Testis (tissue), 2 donors: ENCODE measurements at regions not wholly inside any gene's neighbourhood (a gene's known extent, or its start where the extent isn't known, plus 50 kb on each side); places are given as distances from the start of the nearest gene placed in this dataset.

Experiments used
- DNase-seq: peaks from one replicate; pipeline ENCODE4 v3.0.0-alpha.2; 2019
- H3K27ac ChIP-seq, 2 donors: fragments of 200-600 bp; sonication (generic); one replicate each; pipeline ENCODE4 v1.5.1; 2019
- H3K27me3 ChIP-seq: fragments of 200-600 bp; sonication (generic); one replicate; pipeline ENCODE4 v1.5.1; 2019
- H3K36me3 ChIP-seq: fragments of 200-600 bp; sonication (generic); one replicate; pipeline ENCODE4 v1.5.1; 2017; ENCODE audit warnings: low read depth; ENCODE audit errors: missing control alignments
- H3K4me1 ChIP-seq: fragments of 200-600 bp; sonication (generic); one replicate; pipeline ENCODE4 v1.5.1; 2019
- H3K4me3 ChIP-seq, 2 donors: fragments of 200-600 bp; sonication (generic); one replicate each; pipeline ENCODE4 v1.5.1; 2017 to 2019
- H3K9me3 ChIP-seq: fragments of 200-600 bp; sonication (generic); one replicate; pipeline ENCODE4 v1.5.1; 2017
- CTCF ChIP-seq, 3 experiments: fragments of 450-650 bp in 2 of 3; fragments of 200-600 bp in 1 of 3; sonication (generic) in 1 of 3; IDR thresholded peaks; one replicate each; pipeline ENCODE4 v1.5.1; 2016 to 2019; ENCODE audit warnings: antibody characterized with exemption in 3 of 3, mild to moderate bottlenecking in 2 of 3, moderate library complexity in 1 of 3
- POLR2A ChIP-seq: fragments of 450-650 bp; IDR thresholded peaks from one replicate; pipeline ENCODE4 v1.6.1; 2017; ENCODE audit warnings: antibody characterized with exemption, mild to moderate bottlenecking, moderate library complexity
- WGBS, 2 donors: methylation state at CpG; one replicate each; pipeline ENCODE4 v1.1.5; 2018; 5-methylcytosine and 5-hydroxymethylcytosine counted together
- intact Hi-C: fragments of 100-400 bp; cut with DNase I; formaldehyde crosslinking; loops from one replicate; pipeline ENCODE4 v1.15.1; 2023; ENCODE audit warnings: low total_unique reads

DNA sequence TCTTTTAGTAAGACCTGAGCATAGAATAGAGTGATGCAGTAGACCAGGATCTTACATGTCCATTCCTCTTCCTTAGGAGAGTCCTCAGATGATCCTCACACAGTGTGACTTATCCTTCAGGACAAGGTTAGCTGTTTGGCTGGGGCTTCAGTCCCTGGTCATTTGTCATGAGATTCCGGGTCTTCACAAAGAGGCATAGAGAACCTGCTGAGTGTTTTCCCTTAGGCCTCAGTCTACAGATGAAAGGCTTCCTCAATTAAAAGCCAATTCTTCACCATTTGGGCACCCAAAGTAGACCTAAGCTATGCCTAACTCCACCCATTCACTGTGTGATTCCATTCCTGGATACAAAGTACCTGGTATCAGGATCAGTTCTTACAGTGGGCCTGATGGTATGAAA, 329.8 kb upstream of the RUNX1 start:
- TF ChIP-seq POLR2A = no peak
- no peak for TF ChIP-seq CTCF (IDR thresholded peaks at IDR 0.05)
- 90 to 93% methylated on average over 1 of the region's 1 CpG for WGBS, 2 donors
- Histone ChIP-seq H3K4me1 (no peaks in the 10 kb centered on the region), H3K9me3 (no peaks in the 10 kb centered on the region), H3K36me3 (no peaks in the 10 kb centered on the region), H3K27ac (no peak overlapping the region), H3K4me3 (no peak overlapping the region), H3K27me3 (no peaks in the 10 kb centered on the region)
- DNase-seq = no peak
- intact Hi-C loops = no loop called here

DNA sequence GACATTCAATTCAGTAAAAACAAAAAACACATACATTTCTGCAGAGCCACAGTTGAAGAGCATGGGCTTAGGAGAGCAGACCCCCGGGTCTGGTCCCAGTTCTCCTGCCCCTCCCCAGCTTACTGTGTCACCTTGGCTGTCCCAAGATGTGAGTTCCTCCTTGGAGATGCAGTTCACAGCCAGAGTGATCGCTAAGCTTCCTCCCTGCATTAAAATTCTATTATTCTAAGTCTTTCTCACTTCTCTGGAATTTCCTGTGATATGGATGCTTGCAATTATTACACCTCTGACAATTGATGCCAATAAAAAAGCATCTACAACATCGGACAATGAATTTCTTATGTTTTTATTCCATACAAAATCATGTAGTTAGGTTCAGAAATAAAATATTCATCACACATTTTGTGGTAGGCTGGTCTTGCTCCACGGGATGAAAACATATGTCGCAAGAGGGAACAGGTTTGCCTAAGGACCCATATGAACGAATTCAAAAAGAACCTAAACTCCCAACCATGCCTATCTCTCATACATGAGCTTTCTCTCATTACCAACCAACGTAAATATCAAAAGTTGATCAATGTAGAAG, 328.5 kb upstream of the RUNX1 start:
- Histone ChIP-seq H3K27ac (no peak overlapping the region), H3K9me3 (no peaks in the 10 kb centered on the region), H3K27me3 (no peaks in the 10 kb centered on the region), H3K4me3 (no peak overlapping the region), H3K4me1 (no peaks in the 10 kb centered on the region), H3K36me3 (no peaks in the 10 kb centered on the region)
- TF ChIP-seq POLR2A = no peak
- TF ChIP-seq CTCF (IDR thresholded peaks at IDR 0.05) = no peak
- WGBS, 2 donors = 86 to 90% methylated on average over 7 of the region's 7 CpGs
- DNase-seq = no peak
- intact Hi-C loops = no loop called here

DNA sequence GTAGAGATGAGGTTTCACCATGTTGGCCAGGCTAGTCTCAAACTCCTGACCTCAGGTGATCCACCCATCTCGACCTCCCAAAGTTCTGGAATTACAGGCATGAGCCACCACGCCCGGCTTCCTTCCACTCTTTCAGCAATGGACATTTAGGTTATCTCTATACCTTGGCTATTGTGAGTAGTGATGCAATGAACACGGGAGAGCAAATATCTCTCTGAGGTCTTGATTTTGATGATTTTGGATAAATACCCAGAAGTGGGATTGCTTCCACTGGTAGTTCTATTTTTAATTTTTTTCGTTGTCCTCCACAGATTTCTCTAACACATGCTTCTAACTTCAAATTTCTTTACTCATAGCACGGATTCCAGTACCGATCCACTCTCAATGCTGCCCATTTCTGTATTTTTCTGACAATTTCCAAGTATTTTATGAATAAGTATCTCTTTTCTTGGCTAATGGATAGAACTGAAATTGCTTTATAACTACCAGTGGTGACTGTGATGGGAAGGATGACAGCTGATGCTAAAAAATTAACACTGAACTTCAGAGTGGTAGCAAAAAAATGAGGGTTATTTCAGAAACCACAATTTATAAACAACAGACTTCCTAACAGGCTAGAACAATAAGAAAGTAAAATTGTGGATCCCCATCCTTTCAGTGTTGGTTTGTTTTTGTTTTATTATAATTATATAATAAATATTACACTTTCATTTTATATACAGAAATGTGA, 327.5 kb upstream of the RUNX1 start:
- TF ChIP-seq POLR2A (no peak), CTCF (IDR thresholded peaks at IDR 0.05) (no peak)
- no peak for DNase-seq
- H3K4me1 ChIP-seq = no peaks in the 10 kb centered on the region
- no peak overlapping the region for H3K4me3 ChIP-seq
- H3K27me3 ChIP-seq = no peaks in the 10 kb centered on the region
- H3K9me3 ChIP-seq = no peaks in the 10 kb centered on the region
- WGBS, 2 donors = 89 to 90% methylated on average over 7 of the region's 7 CpGs
- no peak overlapping the region for H3K27ac ChIP-seq
- intact Hi-C loops = no loop called here
- H3K36me3 ChIP-seq = no peaks in the 10 kb centered on the region

DNA sequence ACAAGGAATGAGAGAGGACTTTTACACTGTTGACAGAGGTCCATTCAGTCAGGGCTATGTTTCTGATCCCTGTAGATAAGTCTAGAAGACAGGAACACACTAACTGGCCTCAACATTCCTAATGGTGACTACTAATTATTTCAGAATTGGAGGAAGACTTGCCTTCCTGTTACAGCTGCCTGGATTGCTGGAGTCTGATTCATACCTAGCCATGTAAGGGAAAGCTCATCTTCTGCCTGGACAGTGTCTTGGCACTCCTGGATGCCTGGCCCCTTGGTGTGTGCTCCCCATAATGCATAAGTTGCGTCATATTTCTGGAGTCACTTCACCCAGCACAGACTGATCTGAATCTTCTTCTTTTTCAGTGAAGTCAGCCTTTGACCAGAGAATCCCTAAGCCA, 326.0 kb upstream of the RUNX1 start:
- no peak for TF ChIP-seq CTCF (IDR thresholded peaks at IDR 0.05)
- TF ChIP-seq POLR2A = no peak
- no peaks in the 10 kb centered on the region for H3K36me3 ChIP-seq
- H3K4me1 ChIP-seq = no peaks in the 10 kb centered on the region
- no peak overlapping the region for H3K27ac ChIP-seq
- H3K4me3 ChIP-seq = no peak overlapping the region
- H3K9me3 ChIP-seq = no peaks in the 10 kb centered on the region
- no peaks in the 10 kb centered on the region for H3K27me3 ChIP-seq
- intact Hi-C loops = no loop called here
- no peak for DNase-seq
- 94% methylated on average over 1 of the region's 1 CpG for WGBS, 2 donors

- no peaks in the 10 kb centered on the region for H3K27me3 ChIP-seq
- intact Hi-C loops = no loop called here
- 94 to 95% methylated on average over 2 of the region's 2 CpGs for WGBS, 2 donors
- no peak for TF ChIP-seq POLR2A
- no peak for TF ChIP-seq CTCF (IDR thresholded peaks at IDR 0.05)
- no peak overlapping the region for H3K4me3 ChIP-seq
- H3K4me1 ChIP-seq = no peaks in the 10 kb centered on the region
- H3K27ac ChIP-seq = no peak overlapping the region
- H3K36me3 ChIP-seq = no peaks in the 10 kb centered on the region
- no peaks in the 10 kb centered on the region for H3K9me3 ChIP-seq
- DNase-seq = no peak
Observed at GRCh38 chr21:35373998-35374397, 324.9 kb upstream of the RUNX1 start.
